Prostate gland (tissue), 2 donors: ENCODE measurements at regions not wholly inside any gene's neighbourhood (a gene's known extent, or its start where the extent isn't known, plus 50 kb on each side); places are given as distances from the start of the nearest gene placed in this dataset.

Source experiments
- POLR2A ChIP-seq: fragments of 450-650 bp; IDR thresholded peaks from one replicate; pipeline ENCODE4 v1.6.1; 2016; ENCODE audit warnings: antibody characterized with exemption, mild to moderate bottlenecking
- TF ChIP-seq, protein P1 (sequence below), 4 experiments: fragments of 200-600 bp in 2 of 4; fragments of 450-650 bp in 2 of 4; sonication (generic) in 2 of 4; IDR thresholded peaks; 1 replicate in 3 of 4; 2 replicates in 1 of 4; pipeline ENCODE4 v1.5.1; 2016 to 2019; ENCODE audit warnings: antibody characterized with exemption in 4 of 4, mild to moderate bottlenecking in 2 of 4, moderate library complexity in 2 of 4

DNA sequence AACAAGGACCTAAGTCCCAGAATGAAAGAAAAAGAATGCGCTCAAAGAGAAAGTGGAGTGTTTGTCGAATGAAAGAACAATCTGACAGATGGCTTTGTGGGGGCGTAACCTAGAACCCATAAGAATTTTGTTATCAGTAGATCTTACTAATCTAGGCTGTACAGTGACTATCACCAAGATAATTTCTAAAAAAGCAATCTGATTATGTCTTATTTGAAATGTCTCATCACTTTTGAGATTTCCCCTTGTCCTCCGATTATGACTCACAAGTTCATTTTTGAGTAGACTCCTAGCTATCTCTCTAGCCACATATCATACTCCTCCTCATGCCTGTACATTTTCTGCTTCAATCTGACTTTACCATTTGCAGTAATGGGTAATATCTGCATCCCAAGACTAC, 135.6 kb upstream of the SMARCA2 start:
- TF ChIP-seq, protein P1, sequence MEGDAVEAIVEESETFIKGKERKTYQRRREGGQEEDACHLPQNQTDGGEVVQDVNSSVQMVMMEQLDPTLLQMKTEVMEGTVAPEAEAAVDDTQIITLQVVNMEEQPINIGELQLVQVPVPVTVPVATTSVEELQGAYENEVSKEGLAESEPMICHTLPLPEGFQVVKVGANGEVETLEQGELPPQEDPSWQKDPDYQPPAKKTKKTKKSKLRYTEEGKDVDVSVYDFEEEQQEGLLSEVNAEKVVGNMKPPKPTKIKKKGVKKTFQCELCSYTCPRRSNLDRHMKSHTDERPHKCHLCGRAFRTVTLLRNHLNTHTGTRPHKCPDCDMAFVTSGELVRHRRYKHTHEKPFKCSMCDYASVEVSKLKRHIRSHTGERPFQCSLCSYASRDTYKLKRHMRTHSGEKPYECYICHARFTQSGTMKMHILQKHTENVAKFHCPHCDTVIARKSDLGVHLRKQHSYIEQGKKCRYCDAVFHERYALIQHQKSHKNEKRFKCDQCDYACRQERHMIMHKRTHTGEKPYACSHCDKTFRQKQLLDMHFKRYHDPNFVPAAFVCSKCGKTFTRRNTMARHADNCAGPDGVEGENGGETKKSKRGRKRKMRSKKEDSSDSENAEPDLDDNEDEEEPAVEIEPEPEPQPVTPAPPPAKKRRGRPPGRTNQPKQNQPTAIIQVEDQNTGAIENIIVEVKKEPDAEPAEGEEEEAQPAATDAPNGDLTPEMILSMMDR (IDR thresholded peaks at IDR 0.05): no peak
- no peak for TF ChIP-seq POLR2A
